HL-60 (cell line): ENCODE measurements at regions not wholly inside any gene's neighbourhood (a gene's known extent, or its start where the extent isn't known, plus 50 kb on each side); places are given as distances from the start of the nearest gene placed in this dataset.

Source experiments
- DNase-seq, 2 experiments: peaks; one replicate each; pipeline ENCODE4 v3.0.0-alpha.2; 2010 to 2020; ENCODE audit warnings: low read depth in 1 of 2, low spot score in 1 of 2
- H3K27ac ChIP-seq: fragments of 250-450 bp; sonication (Bioruptor Pico); replicated peaks from 2 replicates; pipeline ENCODE4 v1.5.1; 2020; ENCODE audit warnings: mild to moderate bottlenecking, moderate library complexity
- H3K27me3 ChIP-seq: fragments of 250-450 bp; sonication (Bioruptor Pico); 2 replicates; pipeline ENCODE4 v1.5.1; 2021; ENCODE audit warnings: mild to moderate bottlenecking, moderate library complexity; ENCODE audit not compliant: insufficient read depth, poor library complexity, severe bottlenecking
- H3K4me3 ChIP-seq: replicated peaks from 2 replicates; pipeline ENCODE4 v1.5.1; 2011; ENCODE audit warnings: mild to moderate bottlenecking, control low read depth, low read length; ENCODE audit not compliant: insufficient read depth
- CTCF ChIP-seq: IDR thresholded peaks from one replicate; pipeline ENCODE4 v1.5.1; 2011; ENCODE audit warnings: low read length, control low read depth, inconsistent platforms; ENCODE audit not compliant: insufficient read depth
- GABPA ChIP-seq: IDR thresholded peaks from 2 replicates; pipeline ENCODE4 v1.6.1; 2012; ENCODE audit warnings: low read depth
- POLR2AphosphoS5 ChIP-seq: IDR thresholded peaks from 2 replicates; pipeline ENCODE4 v1.6.1; 2012; ENCODE audit warnings: low read depth
- REST ChIP-seq: IDR thresholded peaks from 2 replicates; pipeline ENCODE4 v1.6.1; 2012; ENCODE audit warnings: low read depth; ENCODE audit not compliant: insufficient replicate concordance
- SPI1 ChIP-seq: IDR thresholded peaks from 2 replicates; pipeline ENCODE4 v1.6.1; 2012; ENCODE audit warnings: low read depth, mild to moderate bottlenecking, borderline replicate concordance

- H3K27me3 ChIP-seq = no peaks in the 10 kb centered on the region
- no peak for DNase-seq
Measured at GRCh38 chr21:22450507-22450906, 1452.3 kb downstream of the NCAM2 start.

GRCh38 chr21:22456241-22456640 lies 1458.0 kb downstream of the NCAM2 start:
- H3K27me3 ChIP-seq = no peaks in the 10 kb centered on the region
- no peak overlapping the region for H3K27ac ChIP-seq
- no peak overlapping the region for H3K4me3 ChIP-seq
- no peak for DNase-seq
- TF ChIP-seq GABPA (no peak), POLR2AphosphoS5 (no peak), REST (no peak)

More at GRCh38 chr21:22450507-22450906, 1452.3 kb downstream of the NCAM2 start:
- Histone ChIP-seq H3K27ac (no peak overlapping the region), H3K4me3 (no peak overlapping the region)
- no peak for TF ChIP-seq SPI1
- no peak for TF ChIP-seq CTCF
- no peak for TF ChIP-seq REST
- no peak for TF ChIP-seq POLR2AphosphoS5
- no peak for TF ChIP-seq GABPA

GRCh38 chr21:22468893-22469292 lies 1470.7 kb downstream of the NCAM2 start:
- H3K27ac ChIP-seq = no peak overlapping the region
- no peak for TF ChIP-seq CTCF
- TF ChIP-seq SPI1 = no peak
- DNase-seq = no peak
- no peaks in the 10 kb centered on the region for H3K27me3 ChIP-seq
- no peak overlapping the region for H3K4me3 ChIP-seq

GRCh38 chr21:22474403-22474802 lies 1476.2 kb downstream of the NCAM2 start:
- H3K27ac ChIP-seq = no peak overlapping the region
- no peak overlapping the region for H3K4me3 ChIP-seq
- TF ChIP-seq REST (no peak), POLR2AphosphoS5 (no peak), SPI1 (no peak), GABPA (no peak), CTCF (no peak)
- H3K27me3 ChIP-seq = no peaks in the 10 kb centered on the region
- no peak for DNase-seq
